ENCODE measurements at regions not wholly inside any gene's neighbourhood (a gene's known extent, or its start where the extent isn't known, plus 50 kb on each side); places are given as distances from the start of the nearest gene placed in this dataset.

DNA sequence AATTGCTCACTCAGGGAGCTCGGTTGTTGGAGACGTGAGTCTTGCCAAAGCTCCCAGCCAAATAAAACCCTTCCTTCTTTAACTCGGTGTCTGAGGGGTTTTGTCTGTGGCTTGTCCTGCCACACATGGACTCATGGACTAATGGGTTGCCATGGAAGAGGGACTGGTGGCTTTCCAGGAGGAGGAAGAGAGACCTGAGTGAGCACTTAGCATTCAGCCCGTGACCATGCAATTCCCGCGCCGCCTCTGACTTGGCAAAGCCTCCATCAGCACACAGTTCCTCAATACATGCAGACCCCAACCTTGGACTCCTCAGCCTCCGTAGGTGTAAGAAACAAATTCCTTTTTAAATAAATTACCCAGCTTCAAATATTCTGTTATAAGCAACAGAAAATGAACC lies 57.3 kb upstream of the TMEM18 start:
- CTCF ChIA-PET, result interaction anchor here (0.7 kb wide), 1 partner anchor 892 kb away, joined by 3 read pairs; no protein-coding TSS in a partner anchor

GRCh38 chr2:733495-733894 lies 56.3 kb upstream of the TMEM18 start:
- in situ Hi-C loops (cut with HindIII; ENCODE audit: low pct_unique_long_range_greater_than_20kb, low sequenced_read_pairs), result no loop called here
- Histone ChIP-seq H3K27ac (ENCODE audit: low read length) (no peak overlapping the region), H3K36me3 (ENCODE audit: control insufficient read depth, insufficient read depth, low read length) (no peaks in the 10 kb centered on the region), H3K4me3 (ENCODE audit: low read depth in 2 of 2, low read length in 2 of 2) (no peak overlapping the region), H3K27me3 (ENCODE audit: control insufficient read depth, insufficient read depth, low read length) (no peaks in the 10 kb centered on the region), H3K9me3 (ENCODE audit: control insufficient read depth, insufficient read depth, low read depth, low read length) (no peaks in the 10 kb centered on the region), H3K4me1 (ENCODE audit: control insufficient read depth, insufficient read depth, low read length) (no peaks in the 10 kb centered on the region)
- no TSS peak for BruUV-seq (replicated peaks)
- ATAC-seq (peak; percentile 46), DNase-seq (ENCODE audit: low read depth, low spot score) (no peak)
- ChIA-PET CTCF (no interaction called here), POLR2A (no interaction called here)
- intact Hi-C loops (cut with micrococcal nuclease; ENCODE audit: unreplicated experiment), result no loop called here
- TF ChIP-seq REST (IDR thresholded peaks at IDR 0.05; ENCODE audit: insufficient read depth in 1 of 2, low read depth in 2 of 2, low read length in 1 of 2) (no peak), TCF7L2 (IDR thresholded peaks at IDR 0.05; ENCODE audit: low read depth, low read length) (no peak), SIN3A (IDR thresholded peaks at IDR 0.05; ENCODE audit: borderline replicate concordance, insufficient read depth, low read depth, low read length) (no peak), POLR2AphosphoS5 (IDR thresholded peaks at IDR 0.05; ENCODE audit: low read depth, low read length) (no peak)
- TF ChIP-seq, protein P1, sequence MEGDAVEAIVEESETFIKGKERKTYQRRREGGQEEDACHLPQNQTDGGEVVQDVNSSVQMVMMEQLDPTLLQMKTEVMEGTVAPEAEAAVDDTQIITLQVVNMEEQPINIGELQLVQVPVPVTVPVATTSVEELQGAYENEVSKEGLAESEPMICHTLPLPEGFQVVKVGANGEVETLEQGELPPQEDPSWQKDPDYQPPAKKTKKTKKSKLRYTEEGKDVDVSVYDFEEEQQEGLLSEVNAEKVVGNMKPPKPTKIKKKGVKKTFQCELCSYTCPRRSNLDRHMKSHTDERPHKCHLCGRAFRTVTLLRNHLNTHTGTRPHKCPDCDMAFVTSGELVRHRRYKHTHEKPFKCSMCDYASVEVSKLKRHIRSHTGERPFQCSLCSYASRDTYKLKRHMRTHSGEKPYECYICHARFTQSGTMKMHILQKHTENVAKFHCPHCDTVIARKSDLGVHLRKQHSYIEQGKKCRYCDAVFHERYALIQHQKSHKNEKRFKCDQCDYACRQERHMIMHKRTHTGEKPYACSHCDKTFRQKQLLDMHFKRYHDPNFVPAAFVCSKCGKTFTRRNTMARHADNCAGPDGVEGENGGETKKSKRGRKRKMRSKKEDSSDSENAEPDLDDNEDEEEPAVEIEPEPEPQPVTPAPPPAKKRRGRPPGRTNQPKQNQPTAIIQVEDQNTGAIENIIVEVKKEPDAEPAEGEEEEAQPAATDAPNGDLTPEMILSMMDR (IDR thresholded peaks at IDR 0.05), result no peak

More for the DNA sequence above, 57.3 kb upstream of the TMEM18 start:
- DNase-seq (ENCODE audit: low read depth, low spot score), result no peak
- Histone ChIP-seq H3K36me3 (ENCODE audit: control insufficient read depth, insufficient read depth, low read length) (no peaks in the 10 kb centered on the region), H3K4me3 (ENCODE audit: low read depth in 2 of 2, low read length in 2 of 2) (no peak overlapping the region), H3K27me3 (ENCODE audit: control insufficient read depth, insufficient read depth, low read length) (no peaks in the 10 kb centered on the region), H3K4me1 (ENCODE audit: control insufficient read depth, insufficient read depth, low read length) (no peaks in the 10 kb centered on the region), H3K27ac (ENCODE audit: low read length) (no peak overlapping the region), H3K9me3 (ENCODE audit: control insufficient read depth, insufficient read depth, low read depth, low read length) (no peaks in the 10 kb centered on the region)
- ATAC-seq, result no peak
- no peak for TF ChIP-seq TCF7L2 (IDR thresholded peaks at IDR 0.05; ENCODE audit: low read depth, low read length)
- TF ChIP-seq POLR2AphosphoS5 (IDR thresholded peaks at IDR 0.05; ENCODE audit: low read depth, low read length), result no peak
- BruUV-seq (replicated peaks), result no TSS peak
- POLR2A ChIA-PET, result interaction anchor here (0.6 kb wide), 2 partner anchors 123 to 337 kb away, joined by 3 to 13 read pairs; no protein-coding TSS in a partner anchor
- in situ Hi-C loops (cut with HindIII; ENCODE audit: low pct_unique_long_range_greater_than_20kb, low sequenced_read_pairs) (no loop called here), intact Hi-C loops (cut with micrococcal nuclease; ENCODE audit: unreplicated experiment) (no loop called here)

DNA sequence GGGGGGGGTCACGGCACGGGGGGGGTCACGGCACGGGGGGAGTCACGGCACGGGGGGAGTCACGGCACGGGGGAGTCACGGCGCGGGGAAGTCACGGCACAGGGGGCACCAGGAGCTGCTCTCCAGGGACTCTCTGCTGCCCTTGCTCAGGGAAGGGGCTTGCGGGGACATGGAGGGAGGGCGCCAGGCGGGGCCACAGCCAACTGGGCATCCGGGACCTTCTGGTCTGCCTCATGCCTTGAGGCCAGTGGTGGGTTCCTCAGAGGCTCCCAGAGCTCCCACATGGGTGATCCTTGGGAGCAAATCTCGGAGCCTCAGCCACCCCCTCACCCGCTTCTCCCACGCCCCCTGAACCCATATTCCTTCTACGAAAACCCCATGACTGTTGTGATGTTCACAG lies 55.8 kb upstream of the TMEM18 start:
- Histone ChIP-seq H3K4me3 (ENCODE audit: low read depth in 2 of 2, low read length in 2 of 2) (no peak overlapping the region), H3K4me1 (ENCODE audit: control insufficient read depth, insufficient read depth, low read length) (no peaks in the 10 kb centered on the region), H3K27me3 (ENCODE audit: control insufficient read depth, insufficient read depth, low read length) (no peaks in the 10 kb centered on the region), H3K36me3 (ENCODE audit: control insufficient read depth, insufficient read depth, low read length) (no peaks in the 10 kb centered on the region), H3K27ac (ENCODE audit: low read length) (no peak overlapping the region), H3K9me3 (ENCODE audit: control insufficient read depth, insufficient read depth, low read depth, low read length) (no peaks in the 10 kb centered on the region)
- no peak for DNase-seq (ENCODE audit: low read depth, low spot score)
- in situ Hi-C loops (cut with HindIII; ENCODE audit: low pct_unique_long_range_greater_than_20kb, low sequenced_read_pairs), result no loop called here
- TF ChIP-seq TCF7L2 (IDR thresholded peaks at IDR 0.05; ENCODE audit: low read depth, low read length) (no peak), SIN3A (IDR thresholded peaks at IDR 0.05; ENCODE audit: borderline replicate concordance, insufficient read depth, low read depth, low read length) (no peak), REST (IDR thresholded peaks at IDR 0.05; ENCODE audit: insufficient read depth in 1 of 2, low read depth in 2 of 2, low read length in 1 of 2) (no peak), POLR2AphosphoS5 (IDR thresholded peaks at IDR 0.05; ENCODE audit: low read depth, low read length) (no peak)
- TF ChIP-seq, protein P1 (IDR thresholded peaks at IDR 0.05), result no peak
- intact Hi-C loops (cut with micrococcal nuclease; ENCODE audit: unreplicated experiment), result no loop called here
- ChIA-PET CTCF (no interaction called here), POLR2A (no interaction called here)
- peak; percentile 12; the same call in 1 of the 2 replicates for ATAC-seq
- no TSS peak for BruUV-seq (replicated peaks)
